HG02642 (cell line): ENCODE measurements at regions not wholly inside any gene's neighbourhood (a gene's known extent, or its start where the extent isn't known, plus 50 kb on each side); places are given as distances from the start of the nearest gene placed in this dataset.

Source experiments
- ATAC-seq: cut with Tn5 transposase; IDR thresholded peaks from one replicate; pipeline ENCODE4 v1.9.1; 2021; ENCODE audit warnings: mild to moderate bottlenecking; ENCODE audit not compliant: unreplicated experiment, poor library complexity

GRCh38 chr5:113788141-113788655 lies 274.7 kb downstream of the YTHDC2 start:
- ATAC-seq, result no peak

GRCh38 chr5:113789769-113790168 lies 276.3 kb downstream of the YTHDC2 start:
- ATAC-seq, result no peak

- no peak for ATAC-seq
Observed at GRCh38 chr5:113792806-113793205, 279.3 kb downstream of the YTHDC2 start.

GRCh38 chr5:113794981-113795380 lies 281.5 kb downstream of the YTHDC2 start:
- ATAC-seq, result no peak

GRCh38 chr5:113800686-113801085 lies 287.2 kb downstream of the YTHDC2 start:
- no peak for ATAC-seq

GRCh38 chr5:113804264-113804663 lies 290.8 kb downstream of the YTHDC2 start:
- ATAC-seq, result no peak

- ATAC-seq, result no peak
Observed at GRCh38 chr5:113804943-113805342, 291.4 kb downstream of the YTHDC2 start.

GRCh38 chr5:113806250-113806649 lies 292.8 kb downstream of the YTHDC2 start:
- ATAC-seq, result no peak

GRCh38 chr5:113806904-113807303 lies 293.4 kb downstream of the YTHDC2 start:
- ATAC-seq, result no peak

- no peak for ATAC-seq
Observed at GRCh38 chr5:113807427-113807991, 294.0 kb downstream of the YTHDC2 start.

GRCh38 chr5:113808956-113809355 lies 295.5 kb downstream of the YTHDC2 start:
- no peak for ATAC-seq

GRCh38 chr5:113809626-113810025 lies 296.1 kb downstream of the YTHDC2 start:
- no peak for ATAC-seq

GRCh38 chr5:113813466-113813865 lies 300.0 kb downstream of the YTHDC2 start:
- no peak for ATAC-seq

- ATAC-seq, result no peak
Observed at GRCh38 chr5:113817683-113818082, 304.2 kb downstream of the YTHDC2 start.

GRCh38 chr5:113823696-113824095 lies 310.2 kb downstream of the YTHDC2 start:
- ATAC-seq, result no peak

GRCh38 chr5:113824307-113824706 lies 310.8 kb downstream of the YTHDC2 start:
- ATAC-seq, result no peak

- no peak for ATAC-seq
Observed at GRCh38 chr5:113825176-113825575, 311.7 kb downstream of the YTHDC2 start.

GRCh38 chr5:113846941-113847340 lies 333.4 kb downstream of the YTHDC2 start:
- ATAC-seq, result no peak

GRCh38 chr5:113864437-113864836 lies 350.9 kb downstream of the YTHDC2 start:
- ATAC-seq, result no peak

- ATAC-seq, result no peak
Observed at GRCh38 chr5:113866763-113867162, 353.3 kb downstream of the YTHDC2 start.

- ATAC-seq, result no peak
Observed at GRCh38 chr5:113869611-113870010, 356.1 kb downstream of the YTHDC2 start.

- no peak for ATAC-seq
Observed at GRCh38 chr5:113871972-113872371, 358.5 kb downstream of the YTHDC2 start.

GRCh38 chr5:113875096-113875495 lies 361.6 kb downstream of the YTHDC2 start:
- ATAC-seq, result no peak
